Natural killer cell (primary cell): ENCODE measurements at regions not wholly inside any gene's neighbourhood (a gene's known extent, or its start where the extent isn't known, plus 50 kb on each side); places are given as distances from the start of the nearest gene placed in this dataset.

ENCODE experiments used
- ATAC-seq, 3 donors: fragments of 150-1000 bp in 2 of 3; fragments of 200-7000 bp in 1 of 3; cut with Tn5 transposase; 1 replicate in 1 of 3; 2 replicates in 2 of 3; pipeline ENCODE4 v1.10.0; 2021; ENCODE audit warnings: mild to moderate bottlenecking in 2 of 3, moderate library complexity in 2 of 3
- DNase-seq, 2 donors: peaks; one replicate each; pipeline versions ENCODE4 v3.0.0 to v3.0.0-alpha.2; 2013 to 2021; ENCODE audit warnings: mixed read lengths in 1 of 2
- H3K27ac ChIP-seq: one replicate; pipeline ENCODE4 v1.5.1; 2013; ENCODE audit warnings: mild to moderate bottlenecking, low read length
- H3K27me3 ChIP-seq: one replicate; pipeline ENCODE4 v1.6.1; 2013; ENCODE audit warnings: low read length; ENCODE audit not compliant: control insufficient read depth, insufficient read depth
- H3K36me3 ChIP-seq: one replicate; pipeline ENCODE4 v1.6.1; 2013; ENCODE audit warnings: low read length; ENCODE audit not compliant: control insufficient read depth, insufficient read depth
- H3K4me1 ChIP-seq: one replicate; pipeline ENCODE4 v1.6.1; 2013; ENCODE audit warnings: low read length; ENCODE audit not compliant: control insufficient read depth, insufficient read depth
- H3K4me3 ChIP-seq: one replicate; pipeline ENCODE4 v1.5.1; 2013; ENCODE audit warnings: low read length
- H3K9me3 ChIP-seq: one replicate; pipeline ENCODE4 v1.6.1; 2013; ENCODE audit warnings: low read length; ENCODE audit not compliant: control insufficient read depth, insufficient read depth
- H3K27ac Mint-ChIP-seq, 2 donors: one replicate each; pipeline ENCODE4 v1.8.0; 2022; ENCODE audit warnings: mild to moderate bottlenecking in 2 of 2, mixed read lengths in 2 of 2, moderate library complexity in 1 of 2
- H3K27me3 Mint-ChIP-seq, 2 donors: one replicate each; pipeline ENCODE4 v1.8.0; 2022; ENCODE audit warnings: low read depth in 2 of 2, mixed read lengths in 2 of 2
- H3K36me3 Mint-ChIP-seq: one replicate; pipeline ENCODE4 v1.8.0; 2022; ENCODE audit warnings: mixed read lengths
- H3K4me1 Mint-ChIP-seq, 2 donors: one replicate each; pipeline ENCODE4 v1.8.0; 2022; ENCODE audit warnings: mixed read lengths in 2 of 2
- H3K4me3 Mint-ChIP-seq: one replicate; pipeline ENCODE4 v1.8.0; 2022; ENCODE audit warnings: mild to moderate bottlenecking, moderate library complexity, mixed read lengths
- H3K9me3 Mint-ChIP-seq, 2 donors: one replicate each; pipeline ENCODE4 v1.8.0; 2022; ENCODE audit warnings: mixed read lengths in 2 of 2
- CTCF ChIP-seq: fragments of 200-600 bp; IDR thresholded peaks from one replicate; pipeline ENCODE4 v1.8.0; 2022; ENCODE audit warnings: antibody characterized with exemption
- WGBS: methylation state at CpG from one replicate; pipeline ENCODE4 v1.1.7; 2013; ENCODE audit warnings: missing lambda C conversion rate; ENCODE audit not compliant: insufficient coverage; 5-methylcytosine and 5-hydroxymethylcytosine counted together
- intact Hi-C: fragments of 100-400 bp; cut with micrococcal nuclease; formaldehyde crosslinking; loops from one replicate; pipeline ENCODE4 v1.14.2; 2022

- no peaks in the 10 kb centered on the region for H3K27me3 Mint-ChIP-seq
- H3K36me3 Mint-ChIP-seq = peaks cover 15% of the 10 kb centered on the region
- no peak for TF ChIP-seq CTCF
- H3K4me3 Mint-ChIP-seq = no peak overlapping the region
- no peak overlapping the region for H3K4me3 ChIP-seq
- H3K27ac ChIP-seq = no peak overlapping the region
- no peaks in the 10 kb centered on the region for H3K4me1 ChIP-seq
- no peaks in the 10 kb centered on the region for H3K4me1 Mint-ChIP-seq
- no peaks in the 10 kb centered on the region for H3K36me3 ChIP-seq
- peaks cover 14% of the 10 kb centered on the region for H3K9me3 ChIP-seq
- DNase-seq = no peak
- H3K27me3 ChIP-seq = no peaks in the 10 kb centered on the region
- no peak for ATAC-seq
- H3K9me3 Mint-ChIP-seq = peaks cover 18 to 19% of the 10 kb centered on the region in 2 donors
- no peak overlapping the region for H3K27ac Mint-ChIP-seq
- intact Hi-C loops = no loop called here
- no CpG with 5 or more reads among the region's 1 CpG for WGBS
These were observed 679.8 kb upstream of the LMCD1 start for GRCh38 chr3:7821858-7822257.

GRCh38 chr3:7841451-7841850 lies 660.2 kb upstream of the LMCD1 start:
- H3K27ac ChIP-seq = no peak overlapping the region
- 93% methylated on average over 1 of the region's 1 CpG for WGBS
- intact Hi-C loops = no loop called here
- Mint-ChIP-seq H3K4me3 (no peak overlapping the region), H3K9me3 (peaks cover 2 to 5% of the 10 kb centered on the region in 2 donors), H3K27me3 (no peaks in the 10 kb centered on the region), H3K4me1 (no peaks in the 10 kb centered on the region), H3K36me3 (no peaks in the 10 kb centered on the region), H3K27ac (no peak overlapping the region)
- no peak overlapping the region for H3K4me3 ChIP-seq
- no peak for ATAC-seq
- H3K4me1 ChIP-seq = no peaks in the 10 kb centered on the region
- DNase-seq = no peak
- no peak for TF ChIP-seq CTCF
- no peaks in the 10 kb centered on the region for H3K9me3 ChIP-seq
- no peaks in the 10 kb centered on the region for H3K27me3 ChIP-seq
- H3K36me3 ChIP-seq = no peaks in the 10 kb centered on the region

DNA sequence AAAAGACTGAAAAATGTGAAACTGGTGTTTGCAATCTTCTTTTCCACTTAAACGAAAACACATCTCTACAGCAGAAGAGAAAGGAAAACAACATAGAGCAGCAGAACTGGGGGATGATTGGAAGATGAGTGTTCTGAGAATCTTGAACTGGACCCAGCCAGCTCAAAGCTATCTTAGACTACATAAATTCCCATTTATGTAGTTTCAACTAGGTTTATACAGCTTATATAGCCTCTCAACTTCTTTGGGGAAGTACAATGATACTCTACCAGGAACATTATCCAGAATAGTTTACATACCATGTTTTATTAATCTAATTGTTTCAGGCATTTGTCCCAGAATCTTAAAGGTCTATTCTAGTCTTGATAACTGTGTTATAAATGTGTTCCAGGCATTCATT lies 658.2 kb upstream of the LMCD1 start:
- Histone ChIP-seq H3K9me3 (no peaks in the 10 kb centered on the region), H3K27ac (no peak overlapping the region), H3K4me1 (no peaks in the 10 kb centered on the region), H3K27me3 (no peaks in the 10 kb centered on the region), H3K36me3 (no peaks in the 10 kb centered on the region), H3K4me3 (no peak overlapping the region)
- Mint-ChIP-seq H3K4me3 (no peak overlapping the region), H3K27ac (no peak overlapping the region), H3K36me3 (no peaks in the 10 kb centered on the region), H3K27me3 (no peaks in the 10 kb centered on the region), H3K4me1 (no peaks in the 10 kb centered on the region), H3K9me3 (peaks cover 3 to 5% of the 10 kb centered on the region in 2 donors)
- intact Hi-C loops = no loop called here
- ATAC-seq (no peak), DNase-seq (no peak)
- no CpG with 5 or more reads among the region's 1 CpG for WGBS
- TF ChIP-seq CTCF = no peak

DNA sequence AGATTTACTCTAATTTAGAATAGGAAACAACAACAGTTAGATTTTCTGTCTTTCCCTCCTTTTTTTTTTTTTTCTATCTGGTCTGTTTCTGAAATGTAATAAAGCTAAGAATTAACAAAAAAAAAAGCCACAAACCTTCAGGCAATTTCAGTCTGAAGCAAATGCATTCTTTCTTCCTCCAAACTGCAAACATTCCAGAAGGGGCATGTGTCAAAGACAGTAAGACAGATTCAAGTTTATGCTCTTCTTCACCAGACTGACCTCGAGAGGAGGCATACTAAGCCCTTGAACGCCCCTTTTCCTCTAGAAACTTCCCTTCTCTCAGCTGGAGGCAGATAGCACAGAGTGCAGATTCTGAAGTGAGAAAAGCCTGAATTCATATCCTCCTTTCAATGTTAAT lies 654.6 kb upstream of the LMCD1 start:
- no peaks in the 10 kb centered on the region for H3K9me3 ChIP-seq
- Mint-ChIP-seq H3K27ac (no peak overlapping the region), H3K27me3 (no peaks in the 10 kb centered on the region), H3K4me1 (no peaks in the 10 kb centered on the region), H3K36me3 (no peaks in the 10 kb centered on the region), H3K4me3 (no peak overlapping the region), H3K9me3 (peaks cover 4% of the 10 kb centered on the region in 2 donors)
- H3K4me3 ChIP-seq = no peak overlapping the region
- intact Hi-C loops = no loop called here
- H3K4me1 ChIP-seq = no peaks in the 10 kb centered on the region
- H3K27ac ChIP-seq = no peak overlapping the region
- ATAC-seq = no peak
- 66% methylated on average over 2 of the region's 2 CpGs for WGBS
- no peak for DNase-seq
- no peaks in the 10 kb centered on the region for H3K27me3 ChIP-seq
- TF ChIP-seq CTCF = no peak
- no peaks in the 10 kb centered on the region for H3K36me3 ChIP-seq
